ENCODE measurements at regions not wholly inside any gene's neighbourhood (a gene's known extent, or its start where the extent isn't known, plus 50 kb on each side); places are given as distances from the start of the nearest gene placed in this dataset.
A peak's percentile ranks its signal among the peaks of the same experiment; 100 is the strongest.

DNA sequence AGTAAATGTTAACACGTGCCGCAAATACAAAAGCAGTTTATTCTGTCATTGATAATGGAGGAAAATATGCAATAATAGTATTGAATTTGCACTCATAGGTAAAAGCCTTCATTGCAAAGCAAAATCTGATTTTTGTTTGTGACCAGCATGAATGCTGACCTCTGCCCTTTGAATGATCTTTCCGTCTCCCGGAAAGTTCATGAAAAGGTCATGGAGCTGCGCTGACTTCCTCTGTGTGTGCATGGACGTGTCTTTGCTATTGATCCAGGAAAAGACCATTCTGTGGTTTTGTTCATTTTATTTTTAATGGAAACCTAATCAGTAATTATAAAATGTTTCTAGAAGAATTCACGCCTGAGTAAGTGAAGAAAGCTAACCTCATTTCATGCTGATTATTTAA is 320.0 kb downstream of the MTX2 start:
- no peaks in the 10 kb centered on the region for H3K36me3 ChIP-seq (ENCODE audit: insufficient read depth, low read length)
- H3K4me1 Mint-ChIP-seq: no peaks in the 10 kb centered on the region
- no peaks in the 10 kb centered on the region for H3K36me3 Mint-ChIP-seq
- CTCF ChIA-PET: no interaction called here
- H3K27me3 Mint-ChIP-seq: peaks cover 21 to 38% of the 10 kb centered on the region in 2 donors
- no peak overlapping the region for H3K4me3 ChIP-seq (ENCODE audit: low read length)
- no peaks in the 10 kb centered on the region for H3K27me3 ChIP-seq (ENCODE audit: insufficient read depth, low read length, poor library complexity, severe bottlenecking)
- POLR2A ChIA-PET: no interaction called here
- no peaks in the 10 kb centered on the region for H3K9me3 Mint-ChIP-seq
- H3K4me1 ChIP-seq (ENCODE audit: insufficient read depth, low read length): no peaks in the 10 kb centered on the region
- H3K9me3 ChIP-seq (ENCODE audit: low read length): no peaks in the 10 kb centered on the region
- no peak for DNase-seq
- no peak overlapping the region for H3K4me3 Mint-ChIP-seq
- H3K27ac Mint-ChIP-seq: peak overlapping the region in 1 of 8 donors; percentile 51
- H3K27ac ChIP-seq (ENCODE audit: low read depth, low read length): no peak overlapping the region

DNA sequence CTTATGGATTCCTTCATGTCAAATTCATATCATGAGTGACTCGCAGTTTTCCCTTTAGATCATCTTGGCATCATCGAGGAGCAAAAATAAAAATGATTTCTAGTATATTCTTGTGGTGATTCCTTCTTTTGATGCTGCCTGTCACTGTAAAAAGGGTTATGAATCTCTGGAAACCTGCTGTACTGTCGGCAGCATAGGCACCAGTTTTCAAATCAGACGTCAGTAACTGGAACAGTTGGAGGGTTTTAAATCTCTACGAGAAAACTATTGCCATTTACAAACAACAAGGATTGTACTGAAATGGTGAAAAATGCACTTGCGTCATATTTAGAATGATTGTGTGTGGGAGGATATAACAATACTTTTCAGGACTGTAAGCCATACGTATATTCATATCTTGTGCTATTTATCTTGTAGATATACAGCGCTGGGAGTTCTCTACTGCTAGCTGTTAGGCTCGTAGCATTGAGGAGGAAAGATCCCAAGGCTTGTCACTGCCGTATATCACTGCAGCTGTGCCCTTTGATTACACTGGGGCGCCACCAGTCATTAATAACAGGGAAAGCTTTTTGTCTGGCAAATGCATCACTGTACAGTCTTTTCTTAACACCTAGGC is 320.7 kb downstream of the MTX2 start:
- no peak for DNase-seq
- H3K4me3 Mint-ChIP-seq: no peak overlapping the region
- Histone ChIP-seq H3K9me3 (ENCODE audit: low read length) (no peaks in the 10 kb centered on the region), H3K4me3 (ENCODE audit: low read length) (no peak overlapping the region), H3K27me3 (ENCODE audit: insufficient read depth, low read length, poor library complexity, severe bottlenecking) (no peaks in the 10 kb centered on the region), H3K27ac (ENCODE audit: low read depth, low read length) (no peak overlapping the region), H3K4me1 (ENCODE audit: insufficient read depth, low read length) (no peaks in the 10 kb centered on the region), H3K36me3 (ENCODE audit: insufficient read depth, low read length) (no peaks in the 10 kb centered on the region)
- no peaks in the 10 kb centered on the region for H3K9me3 Mint-ChIP-seq
- H3K36me3 Mint-ChIP-seq: peaks cover 0 to 2% (median 0%) of the 10 kb centered on the region in 3 donors
- H3K27me3 Mint-ChIP-seq: peaks cover 19 to 39% of the 10 kb centered on the region in 2 donors
- ChIA-PET CTCF (no interaction called here), POLR2A (no interaction called here)
- no peaks in the 10 kb centered on the region for H3K4me1 Mint-ChIP-seq
- H3K27ac Mint-ChIP-seq: no peak overlapping the region

DNA sequence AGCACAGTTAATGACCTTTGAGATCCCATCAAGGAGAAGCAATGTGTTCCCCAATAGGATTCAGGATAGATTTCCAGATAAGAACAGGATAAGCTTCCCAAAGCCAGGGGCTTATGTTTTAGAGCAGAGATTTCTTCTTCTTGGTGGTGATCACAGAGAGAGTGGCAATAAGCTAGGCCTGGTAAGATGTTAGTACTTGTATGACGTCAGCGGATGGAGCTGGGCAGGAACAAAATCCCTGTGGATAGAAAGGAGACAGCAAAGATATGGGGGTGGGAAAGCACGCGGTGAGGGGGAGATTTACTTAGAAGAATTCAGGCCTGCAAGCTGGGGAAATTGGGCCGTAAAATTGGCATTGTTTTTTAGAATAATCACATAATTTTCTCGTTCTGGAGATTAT is 323.0 kb downstream of the MTX2 start:
- no peaks in the 10 kb centered on the region for H3K9me3 Mint-ChIP-seq
- H3K27me3 Mint-ChIP-seq: peaks cover 10 to 35% of the 10 kb centered on the region in 2 donors
- no peaks in the 10 kb centered on the region for H3K4me1 Mint-ChIP-seq
- H3K27ac Mint-ChIP-seq: no peak overlapping the region
- peaks cover 0 to 4% (median 0%) of the 10 kb centered on the region in 3 donors for H3K36me3 Mint-ChIP-seq
- CTCF ChIA-PET: no interaction called here
- no peaks in the 10 kb centered on the region for H3K9me3 ChIP-seq (ENCODE audit: low read length)
- POLR2A ChIA-PET: no interaction called here
- no peaks in the 10 kb centered on the region for H3K4me1 ChIP-seq (ENCODE audit: insufficient read depth, low read length)
- H3K27me3 ChIP-seq (ENCODE audit: insufficient read depth, low read length, poor library complexity, severe bottlenecking): no peaks in the 10 kb centered on the region
- no peak overlapping the region for H3K27ac ChIP-seq (ENCODE audit: low read depth, low read length)
- no peak overlapping the region for H3K4me3 ChIP-seq (ENCODE audit: low read length)
- DNase-seq: no peak
- no peaks in the 10 kb centered on the region for H3K36me3 ChIP-seq (ENCODE audit: insufficient read depth, low read length)
- H3K4me3 Mint-ChIP-seq: no peak overlapping the region

DNA sequence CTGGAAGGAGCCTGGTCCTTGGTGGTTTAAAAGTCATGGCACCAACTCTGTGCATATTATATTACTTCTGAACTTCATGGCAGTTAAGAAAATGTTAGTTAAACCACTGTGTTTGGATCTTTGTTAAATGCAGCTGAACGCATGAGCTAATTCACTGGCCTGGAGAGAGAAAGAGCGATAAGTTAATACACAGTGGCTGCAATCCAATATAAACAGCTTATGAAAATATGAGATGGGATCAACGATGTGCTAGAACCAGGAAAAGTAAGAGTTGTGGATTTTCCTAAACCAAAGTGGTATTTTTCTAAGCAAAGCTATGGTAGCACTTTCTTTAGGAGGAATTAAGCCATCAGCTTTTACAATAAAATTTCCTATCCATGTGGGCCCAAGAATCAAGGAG is 326.7 kb downstream of the MTX2 start:
- Histone ChIP-seq H3K4me1 (ENCODE audit: insufficient read depth, low read length) (no peaks in the 10 kb centered on the region), H3K27me3 (ENCODE audit: insufficient read depth, low read length, poor library complexity, severe bottlenecking) (no peaks in the 10 kb centered on the region), H3K9me3 (ENCODE audit: low read length) (no peaks in the 10 kb centered on the region), H3K4me3 (ENCODE audit: low read length) (no peak overlapping the region), H3K27ac (ENCODE audit: low read depth, low read length) (no peak overlapping the region), H3K36me3 (ENCODE audit: insufficient read depth, low read length) (no peaks in the 10 kb centered on the region)
- ChIA-PET CTCF (no interaction called here), POLR2A (no interaction called here)
- Mint-ChIP-seq H3K4me1 (no peaks in the 10 kb centered on the region), H3K4me3 (no peak overlapping the region), H3K27ac (no peak overlapping the region), H3K9me3 (no peaks in the 10 kb centered on the region), H3K36me3 (peaks cover 0 to 4% (median 0%) of the 10 kb centered on the region in 3 donors), H3K27me3 (peaks cover 6 to 44% of the 10 kb centered on the region in 2 donors)
- no peak for DNase-seq

DNA sequence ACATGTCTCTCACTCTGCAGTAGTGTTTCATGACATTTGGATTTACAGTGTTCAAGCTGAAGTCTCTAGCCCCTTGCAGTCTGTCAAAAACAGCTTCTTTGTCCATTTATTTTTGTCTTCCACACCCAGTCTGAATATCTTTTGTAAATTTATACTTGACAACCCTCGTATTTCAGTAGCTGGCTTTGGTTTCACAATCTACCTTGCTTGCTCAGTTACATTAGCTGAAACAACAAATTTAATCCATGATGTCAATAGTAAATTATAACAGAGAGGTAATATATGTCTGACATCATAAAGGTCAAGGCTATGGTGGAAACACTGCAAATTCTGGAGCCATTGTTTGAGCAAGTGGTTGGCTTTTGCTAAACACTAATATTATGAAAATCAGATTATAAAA is 328.7 kb downstream of the MTX2 start:
- Histone ChIP-seq H3K4me1 (ENCODE audit: insufficient read depth, low read length) (no peaks in the 10 kb centered on the region), H3K27ac (ENCODE audit: low read depth, low read length) (no peak overlapping the region), H3K27me3 (ENCODE audit: insufficient read depth, low read length, poor library complexity, severe bottlenecking) (no peaks in the 10 kb centered on the region), H3K4me3 (ENCODE audit: low read length) (no peak overlapping the region), H3K36me3 (ENCODE audit: insufficient read depth, low read length) (no peaks in the 10 kb centered on the region), H3K9me3 (ENCODE audit: low read length) (no peaks in the 10 kb centered on the region)
- Mint-ChIP-seq H3K27me3 (peaks cover 0 to 58% of the 10 kb centered on the region in 2 donors), H3K4me1 (no peaks in the 10 kb centered on the region), H3K4me3 (no peak overlapping the region), H3K27ac (no peak overlapping the region), H3K9me3 (no peaks in the 10 kb centered on the region), H3K36me3 (peaks cover 0 to 4% (median 0%) of the 10 kb centered on the region in 3 donors)
- DNase-seq: no peak
- CTCF ChIA-PET: no interaction called here
- POLR2A ChIA-PET: no interaction called here

DNA sequence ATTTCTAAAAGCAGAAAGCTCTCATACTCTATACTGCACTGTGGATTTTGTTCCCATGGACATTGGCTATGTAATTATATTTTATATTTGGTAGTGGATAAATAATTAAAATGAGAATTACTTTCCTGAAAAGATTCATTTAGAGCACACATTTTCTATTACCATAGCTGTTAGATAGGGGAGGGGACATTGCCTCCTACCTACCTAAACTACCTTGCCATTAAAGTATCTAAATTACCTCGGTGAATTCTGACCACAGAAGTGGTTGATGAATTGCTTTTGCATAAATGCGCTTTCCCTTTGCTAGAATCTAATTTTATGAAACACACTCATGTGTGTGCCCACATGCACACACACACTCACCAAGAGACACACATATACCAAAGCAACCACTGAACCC is 329.1 kb downstream of the MTX2 start:
- Histone ChIP-seq H3K27ac (ENCODE audit: low read depth, low read length) (no peak overlapping the region), H3K9me3 (ENCODE audit: low read length) (no peaks in the 10 kb centered on the region), H3K4me3 (ENCODE audit: low read length) (no peak overlapping the region), H3K4me1 (ENCODE audit: insufficient read depth, low read length) (no peaks in the 10 kb centered on the region), H3K36me3 (ENCODE audit: insufficient read depth, low read length) (no peaks in the 10 kb centered on the region), H3K27me3 (ENCODE audit: insufficient read depth, low read length, poor library complexity, severe bottlenecking) (no peaks in the 10 kb centered on the region)
- H3K27ac Mint-ChIP-seq: no peak overlapping the region
- ChIA-PET CTCF (no interaction called here), POLR2A (no interaction called here)
- H3K4me3 Mint-ChIP-seq: no peak overlapping the region
- H3K36me3 Mint-ChIP-seq: peaks cover 0 to 4% (median 0%) of the 10 kb centered on the region in 3 donors
- no peaks in the 10 kb centered on the region for H3K9me3 Mint-ChIP-seq
- H3K4me1 Mint-ChIP-seq: no peaks in the 10 kb centered on the region
- DNase-seq: no peak
- peaks cover 0 to 60% of the 10 kb centered on the region in 2 donors for H3K27me3 Mint-ChIP-seq

DNA sequence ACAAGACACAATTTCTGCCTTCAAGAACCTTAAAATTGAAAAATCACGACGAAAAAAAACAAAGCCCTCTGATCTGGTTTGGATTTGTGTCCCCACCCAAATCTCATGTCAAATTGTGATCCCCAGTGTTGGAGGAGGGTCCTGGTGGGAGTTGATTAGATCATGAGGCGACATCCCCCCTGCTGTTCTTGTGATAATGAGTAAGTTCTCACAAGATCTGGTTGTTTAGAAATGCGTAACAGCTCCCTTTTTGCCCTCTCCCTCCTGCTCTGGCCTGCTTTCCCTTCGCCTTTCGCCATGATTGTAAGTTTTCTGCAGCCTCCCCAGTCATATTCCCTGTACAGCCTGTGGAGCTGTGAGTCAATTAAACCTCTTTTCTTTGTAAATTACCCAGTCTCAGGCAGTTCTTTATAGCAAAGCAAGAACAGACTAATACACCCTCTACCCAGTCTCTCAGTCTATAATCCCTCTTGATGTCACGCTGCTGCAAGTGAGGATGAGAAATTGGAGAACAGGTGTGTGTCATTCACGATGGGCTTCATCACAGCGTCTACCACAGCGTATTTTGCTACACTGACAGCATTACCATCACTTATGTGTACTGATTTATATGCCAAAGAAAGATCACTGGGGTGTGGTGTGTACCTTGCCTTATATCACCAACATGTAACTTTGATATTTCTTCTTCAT is 330.7 kb downstream of the MTX2 start:
- peaks cover 0 to 60% of the 10 kb centered on the region in 2 donors for H3K27me3 Mint-ChIP-seq
- Histone ChIP-seq H3K27me3 (ENCODE audit: insufficient read depth, low read length, poor library complexity, severe bottlenecking) (no peaks in the 10 kb centered on the region), H3K9me3 (ENCODE audit: low read length) (no peaks in the 10 kb centered on the region), H3K36me3 (ENCODE audit: insufficient read depth, low read length) (no peaks in the 10 kb centered on the region), H3K27ac (ENCODE audit: low read depth, low read length) (no peak overlapping the region), H3K4me1 (ENCODE audit: insufficient read depth, low read length) (no peaks in the 10 kb centered on the region), H3K4me3 (ENCODE audit: low read length) (no peak overlapping the region)
- H3K27ac Mint-ChIP-seq: no peak overlapping the region
- peaks cover 0 to 2% (median 0%) of the 10 kb centered on the region in 3 donors for H3K36me3 Mint-ChIP-seq
- CTCF ChIA-PET: no interaction called here
- no peaks in the 10 kb centered on the region for H3K9me3 Mint-ChIP-seq
- POLR2A ChIA-PET: no interaction called here
- H3K4me3 Mint-ChIP-seq: no peak overlapping the region
- H3K4me1 Mint-ChIP-seq: no peaks in the 10 kb centered on the region
- DNase-seq: no peak

DNA sequence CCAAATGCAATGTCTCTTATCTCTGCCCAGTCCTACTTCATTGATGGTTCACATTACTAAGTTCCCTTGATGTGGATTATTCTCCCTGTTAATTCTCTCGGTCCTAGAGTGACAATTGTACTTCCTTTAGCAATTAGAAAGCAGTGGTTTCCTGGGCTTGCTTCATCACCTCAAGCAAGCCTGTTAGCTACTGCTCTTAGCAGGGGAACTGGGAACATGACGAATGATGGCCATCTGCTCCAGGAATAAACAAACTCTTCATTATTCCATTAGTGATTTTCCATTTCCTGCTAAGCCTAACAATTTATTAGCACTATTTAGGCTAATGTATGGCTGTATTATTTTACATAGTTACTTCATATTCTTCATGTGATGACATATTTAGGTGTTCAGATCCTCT is 331.8 kb downstream of the MTX2 start:
- Histone ChIP-seq H3K4me1 (ENCODE audit: insufficient read depth, low read length) (no peaks in the 10 kb centered on the region), H3K4me3 (ENCODE audit: low read length) (no peak overlapping the region), H3K27ac (ENCODE audit: low read depth, low read length) (no peak overlapping the region), H3K27me3 (ENCODE audit: insufficient read depth, low read length, poor library complexity, severe bottlenecking) (no peaks in the 10 kb centered on the region), H3K9me3 (ENCODE audit: low read length) (no peaks in the 10 kb centered on the region), H3K36me3 (ENCODE audit: insufficient read depth, low read length) (no peaks in the 10 kb centered on the region)
- Mint-ChIP-seq H3K36me3 (no peaks in the 10 kb centered on the region), H3K4me1 (no peaks in the 10 kb centered on the region), H3K27ac (no peak overlapping the region), H3K27me3 (peaks cover 0 to 55% of the 10 kb centered on the region in 2 donors), H3K9me3 (no peaks in the 10 kb centered on the region), H3K4me3 (no peak overlapping the region)
- POLR2A ChIA-PET: no interaction called here
- CTCF ChIA-PET: no interaction called here
- DNase-seq: no peak
